Peyer's patch (tissue), 4 donors: ENCODE measurements at regions not wholly inside any gene's neighbourhood (a gene's known extent, or its start where the extent isn't known, plus 50 kb on each side); places are given as distances from the start of the nearest gene placed in this dataset.

Experiments used
- POLR2A ChIP-seq, 2 donors: fragments of 450-650 bp; IDR thresholded peaks; one replicate each; pipeline ENCODE4 v1.5.1; 2017; ENCODE audit warnings: antibody characterized with exemption in 2 of 2, mild to moderate bottlenecking in 2 of 2, moderate library complexity in 2 of 2
- TF ChIP-seq, protein P1 (sequence below), 6 experiments: fragments of 450-650 bp in 4 of 6; fragments of 200-600 bp in 2 of 6; sonication (generic) in 1 of 6; IDR thresholded peaks; one replicate each; pipeline ENCODE4 v1.5.1; 2017 to 2019; ENCODE audit warnings: antibody characterized with exemption in 6 of 6, mild to moderate bottlenecking in 3 of 6, moderate library complexity in 1 of 6

DNA sequence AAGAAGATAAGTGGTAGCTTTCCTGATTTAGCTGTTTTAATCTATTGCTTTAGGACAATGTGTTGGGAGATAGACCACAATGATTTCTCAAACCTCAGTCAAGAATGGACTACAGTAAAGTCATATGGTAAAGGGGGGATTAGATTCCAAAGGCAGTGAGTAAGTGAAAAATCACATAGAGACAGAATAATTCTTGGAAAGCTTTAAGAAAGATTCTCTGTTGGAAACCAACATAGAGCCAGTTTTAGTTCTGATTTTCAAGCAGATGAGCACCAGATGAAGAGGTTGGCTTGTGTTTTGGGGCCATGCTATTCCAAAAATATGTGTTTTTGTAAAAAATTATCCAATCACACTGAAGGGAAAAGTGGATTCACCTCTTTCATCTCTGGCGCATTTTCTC lies 256.8 kb upstream of the RPS23 start:
- no peak for TF ChIP-seq POLR2A (IDR thresholded peaks at IDR 0.05)
- TF ChIP-seq, protein P1, sequence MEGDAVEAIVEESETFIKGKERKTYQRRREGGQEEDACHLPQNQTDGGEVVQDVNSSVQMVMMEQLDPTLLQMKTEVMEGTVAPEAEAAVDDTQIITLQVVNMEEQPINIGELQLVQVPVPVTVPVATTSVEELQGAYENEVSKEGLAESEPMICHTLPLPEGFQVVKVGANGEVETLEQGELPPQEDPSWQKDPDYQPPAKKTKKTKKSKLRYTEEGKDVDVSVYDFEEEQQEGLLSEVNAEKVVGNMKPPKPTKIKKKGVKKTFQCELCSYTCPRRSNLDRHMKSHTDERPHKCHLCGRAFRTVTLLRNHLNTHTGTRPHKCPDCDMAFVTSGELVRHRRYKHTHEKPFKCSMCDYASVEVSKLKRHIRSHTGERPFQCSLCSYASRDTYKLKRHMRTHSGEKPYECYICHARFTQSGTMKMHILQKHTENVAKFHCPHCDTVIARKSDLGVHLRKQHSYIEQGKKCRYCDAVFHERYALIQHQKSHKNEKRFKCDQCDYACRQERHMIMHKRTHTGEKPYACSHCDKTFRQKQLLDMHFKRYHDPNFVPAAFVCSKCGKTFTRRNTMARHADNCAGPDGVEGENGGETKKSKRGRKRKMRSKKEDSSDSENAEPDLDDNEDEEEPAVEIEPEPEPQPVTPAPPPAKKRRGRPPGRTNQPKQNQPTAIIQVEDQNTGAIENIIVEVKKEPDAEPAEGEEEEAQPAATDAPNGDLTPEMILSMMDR (IDR thresholded peaks at IDR 0.05) = no peak
